NCI-H1105 (cell line): ENCODE measurements at regions not wholly inside any gene's neighbourhood (a gene's known extent, or its start where the extent isn't known, plus 50 kb on each side); places are given as distances from the start of the nearest gene placed in this dataset.

ENCODE experiments used
- DNase-seq: peaks from one replicate; lab custom pipeline; 2025; lab: John Stamatoyannopoulos, UW

DNA sequence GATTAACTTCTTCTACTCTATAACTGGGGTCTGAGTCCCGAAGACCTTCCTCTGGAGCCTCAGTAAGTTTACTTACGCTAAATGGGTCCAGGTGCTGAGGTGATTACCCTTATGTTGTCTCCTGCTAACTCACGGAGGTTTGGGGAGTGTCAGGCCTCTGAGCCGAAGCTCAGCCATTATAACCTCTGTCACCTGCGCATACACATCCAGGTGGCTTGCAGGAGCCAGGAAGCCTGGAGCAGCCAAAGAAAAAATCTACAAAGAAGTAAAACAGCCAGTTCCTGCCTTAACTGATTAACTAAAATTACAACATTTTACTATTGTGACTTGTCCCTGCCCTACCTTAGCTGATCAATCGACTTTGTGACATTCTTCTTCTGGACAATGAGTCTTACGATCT lies 350.7 kb downstream of the GLRX3 start:
- DNase-seq: no peak

GRCh38 chr10:130487566-130487965 lies 351.4 kb downstream of the GLRX3 start:
- DNase-seq: no peak

DNA sequence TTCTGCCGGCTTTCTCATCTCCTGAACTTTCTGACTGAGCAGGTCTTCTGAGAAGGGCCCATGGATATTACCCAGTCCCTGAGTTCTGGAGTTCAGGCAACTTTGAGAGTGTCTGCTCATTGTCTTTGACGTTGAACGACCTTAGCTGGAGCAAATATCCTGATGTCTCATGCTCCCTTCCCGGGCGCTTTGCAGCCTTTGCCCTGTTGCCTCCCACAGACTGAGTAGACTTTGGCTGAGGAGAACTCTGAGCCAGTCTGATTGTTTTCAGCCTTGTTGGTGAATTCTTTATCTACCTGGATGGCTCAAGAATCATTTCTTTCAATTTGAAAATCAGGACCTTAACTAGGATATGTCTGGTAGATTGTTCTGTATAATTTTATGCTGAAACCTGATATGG lies 353.7 kb downstream of the GLRX3 start:
- DNase-seq: no peak

- DNase-seq: no peak
Measured at GRCh38 chr10:130491011-130491692, 355.0 kb downstream of the GLRX3 start.

DNA sequence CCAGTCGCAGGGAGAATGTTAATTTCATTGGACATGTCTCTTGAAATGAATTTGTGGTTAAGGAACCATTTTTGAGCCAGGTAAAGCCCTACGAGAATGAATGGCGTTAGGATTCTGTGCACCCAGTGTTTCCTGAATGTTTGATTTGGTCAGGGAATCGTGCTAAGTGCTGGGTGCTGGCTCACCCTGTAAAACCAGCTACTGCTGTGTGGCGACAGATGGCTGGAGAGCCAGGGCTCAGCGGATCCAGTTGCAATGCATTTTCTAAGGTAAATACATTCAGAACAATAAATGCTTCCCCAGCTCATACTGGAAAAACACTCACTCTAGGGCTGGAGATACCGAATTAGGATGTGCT lies 355.5 kb downstream of the GLRX3 start:
- no peak for DNase-seq

DNA sequence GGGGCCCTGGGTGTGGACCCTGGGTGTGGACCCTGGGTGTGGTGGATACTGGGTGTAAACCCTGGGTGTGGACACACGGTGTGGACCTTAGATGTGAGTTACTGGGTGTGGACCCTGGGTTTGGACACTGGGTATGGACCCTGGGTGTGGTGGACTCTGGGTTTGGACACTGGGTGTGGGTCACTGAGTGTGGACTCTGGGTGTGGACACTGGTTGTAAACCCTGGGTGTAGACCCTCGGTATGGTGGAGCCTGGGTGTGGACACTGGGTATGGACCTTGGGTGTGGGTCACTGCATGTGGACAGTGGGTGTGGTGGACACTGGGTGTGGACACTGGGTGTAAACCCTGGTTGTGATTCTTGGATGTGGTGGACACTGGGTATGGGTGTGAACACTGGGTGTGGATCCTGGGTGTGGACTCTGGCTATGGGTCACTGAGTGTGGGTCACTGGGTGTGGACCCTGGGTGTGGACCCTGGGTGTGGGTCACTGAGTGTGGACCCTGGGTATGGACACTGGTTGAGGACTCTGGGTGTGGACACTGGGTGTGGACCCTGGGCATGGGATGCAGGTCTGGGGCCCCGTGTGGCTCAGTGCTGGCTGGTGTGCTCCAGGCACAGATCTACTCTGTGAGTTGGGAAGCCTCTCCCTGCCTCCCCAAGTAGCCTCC lies 356.2 kb downstream of the GLRX3 start:
- no peak for DNase-seq

GRCh38 chr10:130493021-130493420 lies 356.8 kb downstream of the GLRX3 start:
- DNase-seq: no peak

DNA sequence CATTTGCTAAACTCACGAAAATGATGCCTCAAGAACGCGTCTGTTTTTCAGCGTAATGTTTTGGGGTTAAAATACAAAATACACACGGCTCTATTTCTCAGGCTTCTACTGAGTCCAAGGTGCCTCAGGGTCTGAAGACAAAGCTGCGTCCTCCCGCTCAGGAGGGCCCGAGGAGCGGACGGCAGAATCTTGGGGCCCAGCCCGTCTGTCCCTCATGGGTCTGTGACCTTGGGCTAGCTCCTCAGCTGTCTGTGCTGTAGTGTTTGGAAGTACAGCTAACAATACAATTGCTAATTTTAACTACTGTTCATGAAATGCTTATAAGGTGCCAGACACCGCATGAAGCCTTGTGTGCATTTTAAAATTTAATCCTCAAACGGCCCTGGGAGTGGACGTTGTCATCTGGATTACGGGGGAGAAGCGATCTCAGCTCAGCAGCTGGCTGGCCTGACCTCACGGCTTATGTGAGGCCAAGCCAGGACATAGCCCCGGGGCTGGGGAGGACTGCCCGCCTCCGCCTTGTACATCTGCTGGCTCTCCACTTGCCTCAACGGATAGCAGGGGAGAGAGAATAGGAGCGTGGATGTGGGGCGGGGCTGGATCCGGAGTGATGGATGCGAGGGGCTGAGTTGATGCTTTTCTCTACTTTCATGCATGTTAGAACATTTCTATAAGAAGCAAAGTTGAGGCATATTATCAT lies 357.4 kb downstream of the GLRX3 start:
- no peak for DNase-seq

DNA sequence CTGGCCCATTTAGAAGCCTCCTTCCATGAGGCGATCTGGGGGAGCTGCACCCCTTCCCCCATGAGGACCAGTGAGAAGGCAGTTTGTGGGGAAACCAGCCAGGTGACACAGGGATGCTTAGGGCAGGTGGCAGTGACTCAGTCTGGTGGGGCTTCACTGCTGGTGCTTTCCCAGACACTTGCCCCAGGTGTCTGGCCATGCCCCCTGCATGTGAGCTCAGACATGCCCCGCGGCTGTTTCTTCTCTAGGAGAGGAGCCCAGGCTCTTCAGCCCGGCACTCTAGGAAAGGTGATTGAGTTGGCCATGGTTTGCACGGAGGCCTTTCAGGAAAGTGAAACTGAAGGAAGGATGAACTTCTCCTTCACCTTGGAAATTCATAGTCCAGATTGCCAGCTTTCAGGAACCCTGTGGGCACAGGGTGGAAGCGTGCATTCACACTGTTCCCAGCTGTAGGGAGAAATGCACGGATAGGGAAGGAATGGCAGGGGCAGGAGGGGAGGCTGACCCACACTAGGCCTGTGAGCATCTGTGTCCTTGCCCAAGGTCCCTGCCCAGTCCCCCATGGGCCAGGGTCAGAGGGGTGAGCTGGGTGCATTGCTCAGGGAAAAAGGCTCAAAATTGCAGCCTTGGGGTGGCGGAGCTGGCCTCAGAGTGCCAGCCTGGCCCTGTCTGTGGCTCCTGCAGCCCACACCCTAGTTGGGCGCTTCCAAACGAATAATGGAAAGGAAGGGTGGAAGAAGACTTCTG lies 359.1 kb downstream of the GLRX3 start:
- no peak for DNase-seq

- DNase-seq: no peak
Measured at GRCh38 chr10:130495891-130496636, 359.9 kb downstream of the GLRX3 start.

- no peak for DNase-seq
Measured at GRCh38 chr10:130497056-130498010, 361.1 kb downstream of the GLRX3 start.

GRCh38 chr10:130498042-130498441 lies 361.9 kb downstream of the GLRX3 start:
- no peak for DNase-seq

- DNase-seq: no peak
Measured at GRCh38 chr10:130498934-130499333, 362.7 kb downstream of the GLRX3 start.

DNA sequence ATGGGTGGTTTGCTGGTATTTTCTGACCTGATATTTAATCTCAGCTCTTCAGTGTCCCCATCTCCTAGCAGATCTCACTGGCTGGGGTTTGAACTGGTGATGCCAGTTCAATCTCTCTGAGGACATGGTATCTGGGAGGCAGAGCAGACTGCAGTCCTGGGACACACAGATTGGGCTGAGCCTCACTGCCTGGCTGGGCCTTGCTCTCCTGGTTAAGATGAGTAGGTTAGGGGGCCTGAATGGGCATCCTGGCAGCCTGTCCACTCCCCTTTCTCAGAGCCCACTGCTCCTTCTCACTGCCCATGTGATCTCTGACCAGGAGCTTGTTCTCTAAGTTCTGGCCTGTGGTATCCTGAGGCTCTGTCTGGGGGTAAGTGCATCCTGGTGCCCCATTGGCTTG lies 363.4 kb downstream of the GLRX3 start:
- DNase-seq: no peak

GRCh38 chr10:130500261-130501000 lies 364.2 kb downstream of the GLRX3 start:
- DNase-seq: no peak

DNA sequence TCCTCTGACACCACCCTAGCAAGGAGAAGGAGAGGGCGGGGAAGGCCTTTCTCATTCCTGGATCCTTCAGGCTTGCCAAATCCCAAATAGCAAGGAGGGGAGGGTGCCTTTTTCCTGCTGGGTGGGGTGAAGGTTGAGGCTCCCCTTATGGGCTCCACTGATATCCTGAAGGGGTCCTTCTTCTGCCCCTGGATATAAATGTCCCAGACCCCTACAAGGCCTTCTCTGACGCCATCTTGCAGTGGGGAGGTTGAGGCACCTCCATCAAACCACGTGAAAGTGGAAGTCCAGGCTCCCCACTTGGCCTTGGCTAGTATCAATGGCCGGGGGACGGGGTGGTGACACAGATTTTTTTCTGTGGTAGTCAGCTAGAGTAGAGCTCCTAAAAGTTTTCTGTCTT lies 371.3 kb downstream of the GLRX3 start:
- no peak for DNase-seq

DNA sequence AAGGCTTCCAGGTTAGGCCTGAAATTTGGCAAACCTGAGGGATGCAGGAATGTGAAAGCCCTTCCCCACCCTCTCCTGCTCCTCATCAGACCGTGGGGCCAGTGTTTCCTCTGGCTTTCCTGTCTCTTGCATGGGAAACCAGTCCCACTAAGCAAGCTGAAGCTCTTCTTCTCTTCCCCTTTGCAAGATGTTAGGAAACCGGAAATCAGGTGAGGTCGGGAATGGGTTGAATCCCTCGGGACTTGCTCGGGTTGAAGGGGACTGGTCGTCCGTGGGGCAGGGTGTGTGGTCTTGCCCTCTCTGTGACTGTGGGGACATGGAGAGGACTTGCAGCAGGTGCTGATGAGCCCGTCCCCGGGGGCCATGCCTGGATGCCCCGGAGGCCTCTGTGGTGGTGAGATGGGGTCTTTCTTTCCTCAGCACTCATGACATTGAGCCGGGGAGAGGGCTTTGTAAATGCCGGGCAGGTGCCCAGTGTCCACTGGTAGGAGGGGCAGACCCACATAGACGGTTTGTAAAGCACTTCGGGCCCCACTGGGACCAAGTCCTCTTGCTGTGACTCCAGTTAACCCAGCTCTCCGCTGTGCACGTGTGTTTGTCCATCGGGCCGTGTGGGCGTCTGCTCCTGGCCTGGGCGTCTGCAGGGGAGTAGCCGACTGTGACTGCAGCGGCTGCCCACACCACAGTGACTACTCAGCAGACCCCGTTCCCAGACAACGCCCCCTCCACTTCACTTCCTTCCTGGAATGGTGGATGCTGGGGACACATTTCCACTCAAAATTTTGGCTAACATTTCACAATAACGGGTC lies 373.9 kb downstream of the GLRX3 start:
- no peak for DNase-seq

GRCh38 chr10:130510755-130511154 lies 374.6 kb downstream of the GLRX3 start:
- DNase-seq: no peak

- no peak for DNase-seq
Measured at GRCh38 chr10:130511766-130512165, 375.6 kb downstream of the GLRX3 start.
